Activated T-cell treated with anti-CD3 and anti-CD28 coated beads for 48 hours (primary cell): ENCODE measurements at regions not wholly inside any gene's neighbourhood (a gene's known extent, or its start where the extent isn't known, plus 50 kb on each side); places are given as distances from the start of the nearest gene placed in this dataset.

Experiments used
- DNase-seq: peaks from one replicate; pipeline ENCODE4 v3.0.0-alpha.2; 2020; ENCODE audit warnings: low read depth

DNA sequence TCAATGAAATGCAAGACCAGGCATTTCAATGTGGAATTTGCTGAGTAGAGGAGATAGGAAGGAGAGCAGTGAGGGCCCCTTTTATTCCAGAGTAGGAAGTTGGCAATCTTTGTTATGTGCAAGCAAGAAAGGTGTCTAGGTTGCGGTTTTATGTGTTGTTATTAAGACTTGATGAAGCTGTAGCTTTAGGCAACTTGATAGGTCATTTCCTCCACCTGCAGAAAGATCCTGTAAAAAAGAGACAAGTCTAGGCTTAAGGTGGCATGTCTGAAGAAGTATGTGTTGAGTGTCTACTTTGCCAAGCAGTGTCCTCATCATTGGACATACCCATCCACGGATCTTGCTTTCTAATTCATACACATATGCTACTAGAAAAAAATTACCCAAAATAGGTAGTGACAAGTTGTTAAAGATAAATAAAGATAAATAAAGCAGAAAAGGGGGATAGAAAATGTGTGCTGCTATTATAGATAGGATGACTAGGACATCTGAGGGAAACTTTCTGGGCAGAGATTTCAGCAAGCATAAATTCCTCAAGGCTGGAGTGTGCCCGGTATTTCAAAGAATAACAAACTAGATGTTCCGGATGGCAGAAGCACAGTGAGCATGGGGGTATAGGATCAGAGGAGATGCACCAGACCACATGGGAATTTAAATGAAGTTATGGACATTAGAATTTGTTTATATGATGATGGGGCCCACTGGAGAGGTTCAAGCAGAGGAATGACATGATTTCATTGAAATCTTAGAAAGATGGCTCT lies 335.0 kb downstream of the TGFB2 start:
- no peak for DNase-seq

DNA sequence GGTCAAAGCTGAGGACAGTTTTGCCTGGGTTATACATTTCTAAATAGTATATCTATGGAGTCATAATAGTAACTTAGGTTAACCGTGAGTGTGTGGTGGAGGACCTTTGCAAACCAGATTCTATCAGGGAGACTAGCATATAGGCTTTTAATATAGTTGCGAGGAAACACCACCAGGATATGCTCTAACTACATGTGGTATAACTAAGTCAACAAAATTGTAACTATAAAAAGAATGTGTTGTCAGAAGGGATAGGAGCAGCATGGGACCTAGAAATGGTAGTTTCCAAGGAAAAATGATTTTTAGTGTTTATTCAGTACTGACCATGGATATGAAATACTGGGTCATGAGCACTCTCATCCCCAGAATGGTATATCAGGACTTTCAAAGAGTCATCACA lies 338.1 kb downstream of the TGFB2 start:
- no peak for DNase-seq

- DNase-seq: no peak
Observed at GRCh38 chr1:218686258-218686657, 341.1 kb downstream of the TGFB2 start.

DNA sequence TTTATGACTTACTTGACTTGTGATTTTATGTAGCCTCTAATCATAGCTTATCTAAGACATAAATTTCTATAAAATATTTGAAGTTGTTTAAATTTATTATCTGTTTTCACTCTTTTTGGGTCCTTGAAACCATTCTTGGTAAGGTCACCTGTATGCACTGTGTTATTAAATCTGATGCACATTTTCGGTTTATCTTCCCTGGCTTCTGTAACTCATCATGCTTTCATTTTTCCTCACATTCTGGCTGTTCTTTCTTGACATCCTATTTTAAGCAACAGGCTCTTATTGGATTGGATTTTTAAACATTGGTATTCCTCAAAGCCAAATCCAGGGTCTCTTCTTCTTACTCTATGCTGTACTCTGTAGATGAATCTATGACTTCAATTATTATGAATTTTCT lies 341.6 kb downstream of the TGFB2 start:
- no peak for DNase-seq

- DNase-seq: no peak
Observed at GRCh38 chr1:218692808-218693207, 347.7 kb downstream of the TGFB2 start.

DNA sequence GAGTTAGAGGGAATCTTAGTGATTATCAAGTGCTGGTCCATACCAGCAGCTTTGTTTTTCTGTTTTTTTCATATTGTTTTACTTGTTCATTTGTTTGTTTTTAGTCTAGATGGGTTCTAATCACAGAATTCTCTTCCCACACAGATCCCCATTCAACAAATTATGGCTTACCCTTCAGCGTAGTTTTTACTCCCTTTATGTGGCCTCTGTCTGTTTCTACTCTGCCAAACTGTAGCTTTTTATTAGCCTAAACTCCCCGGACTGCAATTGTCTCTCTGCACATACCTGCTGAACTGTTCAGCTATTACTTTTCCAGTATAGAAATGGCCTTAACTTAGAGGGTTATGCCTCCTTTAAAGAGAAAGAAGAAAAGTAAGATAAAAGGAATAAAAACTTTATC lies 348.5 kb downstream of the TGFB2 start:
- no peak for DNase-seq

DNA sequence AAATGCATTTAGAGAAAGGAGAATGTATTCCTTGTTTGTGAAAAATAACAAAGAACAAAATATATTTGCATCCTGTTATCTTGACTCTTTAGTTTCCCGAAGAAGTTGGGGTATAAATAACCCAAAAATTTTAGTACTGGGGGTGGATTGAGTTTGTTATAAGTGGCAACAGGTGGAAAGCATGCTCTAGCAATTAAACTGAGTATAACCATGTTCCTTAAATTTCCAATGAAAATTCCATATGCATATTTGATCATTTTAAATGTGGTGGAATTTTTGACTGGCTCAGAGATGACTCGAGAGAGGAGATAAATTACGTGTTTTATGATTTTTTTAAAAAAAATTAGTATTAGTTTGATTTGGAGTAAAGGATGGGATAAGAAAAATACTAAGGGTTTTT lies 348.9 kb downstream of the TGFB2 start:
- DNase-seq: no peak

DNA sequence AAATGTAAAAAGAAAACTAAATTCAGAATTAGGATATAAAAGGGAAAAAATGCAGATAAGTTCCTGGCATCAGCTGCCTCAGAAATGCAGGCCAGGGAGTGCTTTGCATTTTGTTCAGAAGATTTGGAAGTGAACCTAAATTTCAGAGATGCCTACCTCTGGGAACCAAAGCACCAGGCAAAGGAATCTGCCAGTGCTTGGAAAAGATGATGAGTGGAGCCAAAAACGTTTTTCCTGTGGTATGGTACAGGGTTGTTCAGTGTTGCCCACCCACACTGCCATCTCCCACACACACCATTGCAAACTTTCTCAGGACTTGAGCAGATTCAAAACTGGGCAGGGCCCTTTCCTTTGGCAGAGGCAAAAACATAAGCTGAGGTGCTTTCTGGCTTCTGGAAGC lies 349.5 kb downstream of the TGFB2 start:
- DNase-seq: no peak

DNA sequence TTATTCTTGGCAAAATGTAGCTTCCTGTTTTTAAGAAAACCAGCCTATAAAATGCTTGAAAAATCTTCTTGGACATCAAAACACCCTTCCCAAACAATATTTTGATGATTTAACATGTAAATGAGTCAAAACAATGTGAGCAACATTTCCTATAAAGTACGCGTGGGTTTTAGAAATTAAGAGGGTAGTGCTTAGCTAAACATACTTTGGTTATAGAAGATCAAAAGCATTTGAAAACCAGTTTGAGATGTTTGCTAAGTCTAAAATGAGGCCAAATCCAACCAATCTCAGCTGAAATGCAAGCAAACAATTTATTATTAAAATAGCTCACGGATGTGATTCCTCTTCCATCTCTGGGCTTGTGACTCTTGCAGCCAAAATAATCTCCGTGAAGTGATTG lies 350.4 kb downstream of the TGFB2 start:
- DNase-seq: no peak

DNA sequence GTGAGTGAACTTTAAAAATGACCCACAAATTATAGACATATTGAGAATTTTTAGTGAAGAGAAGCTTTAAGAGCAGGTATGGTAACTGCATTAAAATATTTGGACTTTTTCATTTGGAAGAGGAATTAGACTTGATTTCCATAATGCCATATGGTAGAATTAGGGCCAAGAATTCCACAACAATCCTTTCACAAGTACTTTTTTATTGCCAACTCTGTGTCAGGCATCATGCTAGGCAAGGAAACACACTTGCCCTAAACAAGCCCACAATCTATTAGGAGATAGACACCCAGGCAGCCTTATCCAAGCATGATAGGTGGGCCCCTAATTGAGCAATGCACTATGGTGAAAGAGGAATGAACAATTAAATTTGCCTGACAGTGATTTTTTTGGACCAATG lies 353.0 kb downstream of the TGFB2 start:
- DNase-seq: no peak

DNA sequence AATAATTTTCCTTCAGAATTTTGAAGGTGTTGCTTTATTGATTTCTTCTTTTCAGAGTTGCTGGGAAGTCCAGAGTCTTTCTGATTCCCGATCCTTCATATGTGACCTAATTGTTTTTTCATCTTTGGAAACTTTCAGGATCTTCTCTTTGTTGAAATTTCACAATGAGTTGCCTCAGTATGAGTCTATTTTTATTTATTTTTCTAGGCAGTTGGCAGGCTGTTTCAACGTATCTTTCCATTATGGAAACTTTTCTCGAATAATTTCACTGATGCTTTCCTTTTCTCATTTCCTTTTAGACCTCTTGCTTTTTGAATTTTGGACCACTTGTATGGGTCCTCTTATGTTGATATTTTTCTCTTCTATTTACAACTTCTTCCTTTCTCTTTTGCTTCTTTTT lies 354.3 kb downstream of the TGFB2 start:
- no peak for DNase-seq

DNA sequence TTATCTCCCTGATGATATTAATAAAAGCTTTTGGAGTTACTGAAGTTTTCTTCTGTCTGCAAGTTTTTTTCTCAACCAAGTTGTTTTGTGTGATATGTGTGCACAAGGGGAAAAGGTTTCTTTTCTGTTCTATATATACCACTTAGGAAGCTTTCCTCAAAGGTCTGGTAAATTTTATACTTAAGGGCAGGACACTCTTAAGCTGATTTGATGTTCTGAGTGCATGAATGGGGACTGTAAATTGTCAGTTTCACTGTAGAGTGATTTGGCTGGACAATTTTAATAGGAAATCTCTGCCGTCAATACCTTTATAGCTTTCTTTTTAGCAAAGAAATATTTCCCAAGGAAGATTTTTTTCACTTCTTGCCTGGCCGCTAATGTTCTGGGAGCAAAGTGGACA lies 354.7 kb downstream of the TGFB2 start:
- DNase-seq: no peak

DNA sequence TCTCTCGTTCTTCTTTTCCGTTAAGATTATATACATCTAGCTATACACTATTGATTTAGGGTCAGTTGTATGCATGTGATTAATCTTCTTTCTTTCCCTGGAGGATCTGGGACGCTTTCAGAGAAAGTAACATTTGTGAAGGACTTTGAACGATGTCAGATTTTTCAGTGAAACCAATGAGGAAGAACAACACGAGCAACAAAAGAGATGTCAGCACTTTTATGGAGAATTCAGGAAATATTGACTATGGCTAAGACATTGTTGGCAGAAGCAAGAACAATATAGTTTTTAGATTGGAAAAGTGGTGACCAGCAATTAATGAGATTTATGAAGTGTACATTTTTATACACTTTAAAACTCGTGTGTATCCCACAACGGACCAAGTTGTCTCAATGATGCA lies 355.5 kb downstream of the TGFB2 start:
- DNase-seq: no peak

GRCh38 chr1:218701131-218701530 lies 356.0 kb downstream of the TGFB2 start:
- DNase-seq: no peak

DNA sequence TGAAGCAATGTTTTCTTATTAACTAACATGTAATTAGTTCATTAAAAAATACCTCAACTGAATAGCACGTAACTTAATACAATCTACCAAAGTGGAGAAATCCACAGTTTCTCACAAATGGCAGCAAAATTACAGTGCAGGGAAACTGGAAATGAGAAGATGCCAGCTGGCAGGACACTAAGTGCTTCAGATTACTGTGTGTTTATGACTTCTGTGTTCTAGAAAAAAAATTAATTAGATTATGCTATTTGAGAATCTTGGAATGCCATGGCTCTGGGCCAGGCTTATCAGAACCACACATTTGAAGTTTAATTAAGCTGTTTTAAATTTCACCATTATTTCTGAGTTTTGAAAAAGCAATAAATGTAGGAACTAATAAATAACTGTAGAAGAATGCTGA lies 357.6 kb downstream of the TGFB2 start:
- DNase-seq: no peak

DNA sequence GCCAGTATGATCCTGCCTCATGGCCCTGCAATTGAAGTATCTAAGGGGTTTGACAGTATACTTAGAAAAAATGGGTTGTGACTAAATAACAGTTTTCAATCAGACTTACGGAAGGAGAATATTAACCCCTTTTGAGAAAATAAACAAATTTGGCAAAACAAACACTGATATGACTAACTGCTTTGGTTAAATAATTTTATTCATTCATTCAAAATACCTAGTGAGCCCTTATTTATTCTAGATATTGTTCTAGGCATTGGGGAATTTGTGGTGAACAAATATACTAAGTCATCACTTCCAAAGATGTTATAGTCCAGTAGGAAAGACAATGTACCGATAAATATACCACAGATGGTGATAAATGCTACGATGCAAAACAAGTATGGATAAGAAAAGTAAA lies 358.7 kb downstream of the TGFB2 start:
- DNase-seq: no peak

- no peak for DNase-seq
Observed at GRCh38 chr1:218705391-218705790, 360.3 kb downstream of the TGFB2 start.

GRCh38 chr1:218705911-218706893 lies 361.1 kb downstream of the TGFB2 start:
- DNase-seq: no peak

DNA sequence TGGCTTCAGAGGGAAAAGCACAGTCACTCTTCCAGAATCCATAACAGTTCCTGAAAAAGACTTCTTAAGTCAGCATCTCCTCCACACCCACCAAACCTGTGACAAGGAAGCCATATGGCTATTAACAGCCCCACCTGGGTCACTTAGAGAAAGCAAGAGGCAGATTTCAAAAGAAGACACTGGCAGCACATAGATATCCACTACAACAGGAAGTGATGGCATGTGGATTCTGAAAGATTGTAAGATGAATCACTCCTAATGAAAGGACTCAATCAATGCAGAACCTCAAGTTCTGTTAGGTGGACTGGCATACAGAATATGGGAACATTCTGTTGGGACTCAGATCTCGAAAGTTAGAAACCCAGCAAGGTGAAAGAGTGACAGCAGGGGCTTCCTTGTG lies 365.9 kb downstream of the TGFB2 start:
- DNase-seq: no peak

- no peak for DNase-seq
Observed at GRCh38 chr1:218711884-218712674, 366.9 kb downstream of the TGFB2 start.

GRCh38 chr1:218712677-218713076 lies 367.5 kb downstream of the TGFB2 start:
- DNase-seq: no peak

GRCh38 chr1:218715961-218716669 lies 371.0 kb downstream of the TGFB2 start:
- no peak for DNase-seq
